Neural progenitor cell (in vitro differentiated cells): ENCODE measurements at regions not wholly inside any gene's neighbourhood (a gene's known extent, or its start where the extent isn't known, plus 50 kb on each side); places are given as distances from the start of the nearest gene placed in this dataset.

Source experiments
- DNase-seq: peaks from one replicate; pipeline ENCODE4 v3.0.0-alpha.2; 2016; ENCODE audit warnings: low spot score
- H2AFZ ChIP-seq: fragments of 200-600 bp; sonication (generic); replicated peaks from 2 replicates; pipeline ENCODE4 v1.6.1; 2016; ENCODE audit warnings: antibody characterized with exemption
- H3F3A ChIP-seq: fragments of 200-600 bp; sonication (generic); 2 replicates; pipeline ENCODE4 v1.6.1; 2016; ENCODE audit warnings: antibody characterized with exemption, low read depth
- H3K27ac ChIP-seq: fragments of 200-600 bp; sonication (generic); 2 replicates; pipeline ENCODE4 v1.5.1; 2016; ENCODE audit warnings: mild to moderate bottlenecking
- H3K27me3 ChIP-seq: fragments of 200-600 bp; sonication (generic); 2 replicates; pipeline ENCODE4 v1.6.1; 2016; ENCODE audit warnings: mild to moderate bottlenecking, moderate library complexity
- H3K36me3 ChIP-seq: fragments of 200-600 bp; sonication (generic); 2 replicates; pipeline ENCODE4 v1.5.1; 2016
- H3K4me1 ChIP-seq: fragments of 200-600 bp; sonication (generic); 2 replicates; pipeline ENCODE4 v1.6.1; 2016; ENCODE audit warnings: mixed run types
- H3K4me2 ChIP-seq: fragments of 200-600 bp; sonication (generic); 2 replicates; pipeline ENCODE4 v1.6.1; 2016
- H3K4me3 ChIP-seq: fragments of 200-600 bp; sonication (generic); 2 replicates; pipeline ENCODE4 v1.5.1; 2016
- H3K79me2 ChIP-seq: fragments of 200-600 bp; sonication (generic); 2 replicates; pipeline ENCODE4 v1.6.1; 2016; ENCODE audit warnings: low read depth
- H3K9ac ChIP-seq: fragments of 200-600 bp; sonication (generic); 2 replicates; pipeline ENCODE4 v1.6.1; 2016
- H3K9me3 ChIP-seq: fragments of 200-600 bp; sonication (generic); 2 replicates; pipeline ENCODE4 v1.5.1; 2016; ENCODE audit warnings: low read depth
- H4K20me1 ChIP-seq: fragments of 200-600 bp; sonication (generic); 2 replicates; pipeline ENCODE4 v1.6.1; 2016; ENCODE audit warnings: low read depth
- H3K27ac Mint-ChIP-seq: 3 replicates; pipeline ENCODE4 v1.8.0; 2021; ENCODE audit warnings: mixed read lengths
- H3K27me3 Mint-ChIP-seq: 2 replicates; pipeline ENCODE4 v1.8.0; 2022; ENCODE audit warnings: low read depth, mild to moderate bottlenecking, inconsistent platforms, moderate library complexity, mixed read lengths; ENCODE audit not compliant: insufficient read depth
- H3K36me3 Mint-ChIP-seq: 3 replicates; pipeline ENCODE4 v1.8.0; 2021; ENCODE audit warnings: mixed read lengths
- H3K4me1 Mint-ChIP-seq: 3 replicates; pipeline ENCODE4 v1.8.0; 2021; ENCODE audit warnings: mixed read lengths
- H3K4me3 Mint-ChIP-seq: 3 replicates; pipeline ENCODE4 v1.8.0; 2021; ENCODE audit warnings: mild to moderate bottlenecking, moderate library complexity, mixed read lengths
- H3K9me3 Mint-ChIP-seq: 3 replicates; pipeline ENCODE4 v1.8.0; 2020; ENCODE audit warnings: mixed read lengths
- CTCF ChIP-seq: fragments of 200-600 bp; sonication (generic); IDR thresholded peaks from 2 replicates; pipeline ENCODE4 v1.5.1; 2017; ENCODE audit warnings: antibody characterized with exemption, mild to moderate bottlenecking
- EZH2 ChIP-seq: fragments of 200-600 bp; sonication (generic); IDR thresholded peaks from 2 replicates; pipeline ENCODE4 v1.6.1; 2017; ENCODE audit warnings: antibody characterized with exemption, mild to moderate bottlenecking, moderate library complexity
- EZH2phosphoT487 ChIP-seq: fragments of 200-600 bp; sonication (generic); IDR thresholded peaks from 2 replicates; pipeline ENCODE4 v1.6.1; 2017; ENCODE audit warnings: antibody characterized with exemption

GRCh38 chr4:120403296-120403695 lies 336.6 kb upstream of the MAD2L1 start:
- H2AFZ ChIP-seq: no peak overlapping the region
- no peaks in the 10 kb centered on the region for H3K4me1 ChIP-seq
- H3K27ac ChIP-seq: no peak overlapping the region
- Mint-ChIP-seq H3K4me1 (no peaks in the 10 kb centered on the region), H3K36me3 (no peaks in the 10 kb centered on the region), H3K4me3 (no peak overlapping the region), H3K9me3 (no peaks in the 10 kb centered on the region), H3K27me3 (peaks cover 3% of the 10 kb centered on the region), H3K27ac (no peak overlapping the region)
- H3K4me3 ChIP-seq: no peak overlapping the region
- H3K9ac ChIP-seq: no peak overlapping the region
- H3F3A ChIP-seq: no peaks in the 10 kb centered on the region
- H4K20me1 ChIP-seq: no peaks in the 10 kb centered on the region
- no peak for DNase-seq
- H3K36me3 ChIP-seq: no peaks in the 10 kb centered on the region
- no peak overlapping the region for H3K4me2 ChIP-seq
- no peaks in the 10 kb centered on the region for H3K9me3 ChIP-seq
- TF ChIP-seq EZH2 (no peak), CTCF (no peak), EZH2phosphoT487 (no peak)
- no peaks in the 10 kb centered on the region for H3K27me3 ChIP-seq
- no peaks in the 10 kb centered on the region for H3K79me2 ChIP-seq

GRCh38 chr4:120400441-120400840 lies 333.8 kb upstream of the MAD2L1 start:
- H3K36me3 ChIP-seq: no peaks in the 10 kb centered on the region
- H3K4me2 ChIP-seq: no peak overlapping the region
- TF ChIP-seq CTCF (no peak), EZH2phosphoT487 (no peak), EZH2 (no peak)
- H2AFZ ChIP-seq: no peak overlapping the region
- H3K27ac ChIP-seq: no peak overlapping the region
- H3K9ac ChIP-seq: no peak overlapping the region
- no peaks in the 10 kb centered on the region for H3K36me3 Mint-ChIP-seq
- H3K9me3 ChIP-seq: no peaks in the 10 kb centered on the region
- no peaks in the 10 kb centered on the region for H3K4me1 Mint-ChIP-seq
- H3K4me3 Mint-ChIP-seq: no peak overlapping the region
- no peaks in the 10 kb centered on the region for H3K27me3 ChIP-seq
- H3K9me3 Mint-ChIP-seq: no peaks in the 10 kb centered on the region
- no peak overlapping the region for H3K27ac Mint-ChIP-seq
- no peak for DNase-seq
- peaks cover 3% of the 10 kb centered on the region for H3K27me3 Mint-ChIP-seq
- no peaks in the 10 kb centered on the region for H3K79me2 ChIP-seq
- H3F3A ChIP-seq: no peaks in the 10 kb centered on the region
- H4K20me1 ChIP-seq: no peaks in the 10 kb centered on the region
- H3K4me3 ChIP-seq: no peak overlapping the region
- H3K4me1 ChIP-seq: no peaks in the 10 kb centered on the region

GRCh38 chr4:120399826-120400225 lies 333.2 kb upstream of the MAD2L1 start:
- no peaks in the 10 kb centered on the region for H3K9me3 Mint-ChIP-seq
- H3K4me1 Mint-ChIP-seq: no peaks in the 10 kb centered on the region
- no peak for DNase-seq
- no peak overlapping the region for H3K4me3 ChIP-seq
- H3K9ac ChIP-seq: no peak overlapping the region
- H3K27ac Mint-ChIP-seq: no peak overlapping the region
- no peaks in the 10 kb centered on the region for H4K20me1 ChIP-seq
- H3K36me3 ChIP-seq: no peaks in the 10 kb centered on the region
- H3F3A ChIP-seq: no peaks in the 10 kb centered on the region
- no peak overlapping the region for H3K4me3 Mint-ChIP-seq
- H3K27ac ChIP-seq: no peak overlapping the region
- no peaks in the 10 kb centered on the region for H3K36me3 Mint-ChIP-seq
- H3K27me3 ChIP-seq: no peaks in the 10 kb centered on the region
- H2AFZ ChIP-seq: no peak overlapping the region
- H3K4me2 ChIP-seq: no peak overlapping the region
- H3K27me3 Mint-ChIP-seq: peaks cover 3% of the 10 kb centered on the region
- no peaks in the 10 kb centered on the region for H3K4me1 ChIP-seq
- no peak for TF ChIP-seq EZH2phosphoT487
- TF ChIP-seq CTCF: no peak
- TF ChIP-seq EZH2: no peak
- no peaks in the 10 kb centered on the region for H3K79me2 ChIP-seq
- H3K9me3 ChIP-seq: no peaks in the 10 kb centered on the region

- H3K4me1 Mint-ChIP-seq: no peaks in the 10 kb centered on the region
- H2AFZ ChIP-seq: no peak overlapping the region
- H3K9me3 Mint-ChIP-seq: no peaks in the 10 kb centered on the region
- no peaks in the 10 kb centered on the region for H3K79me2 ChIP-seq
- no peak overlapping the region for H3K4me2 ChIP-seq
- DNase-seq: no peak
- H3K36me3 Mint-ChIP-seq: no peaks in the 10 kb centered on the region
- H3K4me3 Mint-ChIP-seq: no peak overlapping the region
- TF ChIP-seq EZH2phosphoT487: no peak
- TF ChIP-seq EZH2: no peak
- no peak for TF ChIP-seq CTCF
- no peaks in the 10 kb centered on the region for H3K27me3 ChIP-seq
- H3F3A ChIP-seq: no peaks in the 10 kb centered on the region
- H3K9ac ChIP-seq: no peak overlapping the region
- H3K27ac ChIP-seq: no peak overlapping the region
- H3K36me3 ChIP-seq: no peaks in the 10 kb centered on the region
- no peaks in the 10 kb centered on the region for H3K4me1 ChIP-seq
- H3K27ac Mint-ChIP-seq: no peak overlapping the region
- H3K27me3 Mint-ChIP-seq: no peaks in the 10 kb centered on the region
- H3K9me3 ChIP-seq: no peaks in the 10 kb centered on the region
- no peak overlapping the region for H3K4me3 ChIP-seq
- no peaks in the 10 kb centered on the region for H4K20me1 ChIP-seq
Observed at GRCh38 chr4:120395746-120396145, 329.1 kb upstream of the MAD2L1 start.
